H9 (cell line): ENCODE measurements at regions not wholly inside any gene's neighbourhood (a gene's known extent, or its start where the extent isn't known, plus 50 kb on each side); places are given as distances from the start of the nearest gene placed in this dataset.

Experiments
- DNase-seq: peaks from one replicate; pipeline ENCODE4 v3.0.0-alpha.2; 2017
- H2AFZ ChIP-seq: one replicate; pipeline ENCODE4 v1.6.1; 2013; ENCODE audit warnings: mild to moderate bottlenecking, low read length, control low read depth, moderate library complexity
- H2AK5ac ChIP-seq: 2 replicates; pipeline ENCODE4 v1.6.1; 2013; ENCODE audit warnings: low read length, control low read depth, mixed read lengths; ENCODE audit not compliant: insufficient read length
- H2BK120ac ChIP-seq: one replicate; pipeline ENCODE4 v1.6.1; 2013; ENCODE audit warnings: low read depth, mild to moderate bottlenecking, low read length, control low read depth, inconsistent platforms; ENCODE audit not compliant: poor library complexity, severe bottlenecking
- H2BK12ac ChIP-seq: 2 replicates; pipeline ENCODE4 v1.6.1; 2013; ENCODE audit warnings: low read length, control low read depth, mixed read lengths, low read depth; ENCODE audit not compliant: insufficient read length
- H2BK15ac ChIP-seq: 2 replicates; pipeline ENCODE4 v1.6.1; 2013; ENCODE audit warnings: low read depth, low read length, control low read depth
- H2BK20ac ChIP-seq: one replicate; pipeline ENCODE4 v1.6.1; 2013; ENCODE audit warnings: low read depth, mild to moderate bottlenecking, low read length, control low read depth, inconsistent platforms; ENCODE audit not compliant: poor library complexity, severe bottlenecking
- H2BK5ac ChIP-seq: 2 replicates; pipeline ENCODE4 v1.6.1; 2013; ENCODE audit warnings: low read length, control low read depth, mixed read lengths; ENCODE audit not compliant: insufficient read length
- H3K14ac ChIP-seq: 2 replicates; pipeline ENCODE4 v1.6.1; 2013; ENCODE audit warnings: low read length, control low read depth; ENCODE audit not compliant: insufficient read depth
- H3K18ac ChIP-seq: 2 replicates; pipeline ENCODE4 v1.6.1; 2013; ENCODE audit warnings: low read depth, mild to moderate bottlenecking, mixed read lengths, low read length, control low read depth; ENCODE audit not compliant: insufficient read length
- H3K23ac ChIP-seq: 2 replicates; pipeline ENCODE4 v1.6.1; 2013; ENCODE audit warnings: low read length, control low read depth, mixed read lengths, low read depth; ENCODE audit not compliant: insufficient read length
- H3K23me2 ChIP-seq: 2 replicates; pipeline ENCODE4 v1.6.1; 2013; ENCODE audit warnings: low read depth, mild to moderate bottlenecking, mixed read lengths, low read length, control low read depth; ENCODE audit not compliant: insufficient read length, poor library complexity, severe bottlenecking
- H3K27ac ChIP-seq: 2 replicates; pipeline ENCODE4 v1.5.1; 2013; ENCODE audit warnings: low read length, control low read depth, mixed read lengths, low read depth; ENCODE audit not compliant: insufficient read length
- H3K27me3 ChIP-seq: 2 replicates; pipeline ENCODE4 v1.6.1; 2013; ENCODE audit warnings: low read length, control low read depth, inconsistent platforms; ENCODE audit not compliant: insufficient read depth
- H3K4ac ChIP-seq: 2 replicates; pipeline ENCODE4 v1.6.1; 2013; ENCODE audit warnings: low read depth, mild to moderate bottlenecking, control low read depth, inconsistent platforms, low read length, moderate library complexity
- H3K4me1 ChIP-seq: 2 replicates; pipeline ENCODE4 v1.6.1; 2013; ENCODE audit warnings: low read length, control low read depth, inconsistent platforms; ENCODE audit not compliant: insufficient read depth
- H3K4me2 ChIP-seq: 2 replicates; pipeline ENCODE4 v1.6.1; 2013; ENCODE audit warnings: low read length, control low read depth, mixed read lengths; ENCODE audit not compliant: insufficient read length, insufficient read depth
- H3K56ac ChIP-seq: 2 replicates; pipeline ENCODE4 v1.6.1; 2013; ENCODE audit warnings: low read depth, mild to moderate bottlenecking, mixed read lengths, low read length, control low read depth; ENCODE audit not compliant: insufficient read length
- H3K79me1 ChIP-seq: 2 replicates; pipeline ENCODE4 v1.6.1; 2013; ENCODE audit warnings: low read depth, mild to moderate bottlenecking, moderate library complexity, low read length, control low read depth, inconsistent platforms; ENCODE audit not compliant: insufficient read depth, poor library complexity, severe bottlenecking
- H3K79me2 ChIP-seq: 2 replicates; pipeline ENCODE4 v1.6.1; 2013; ENCODE audit warnings: low read length, control low read depth, inconsistent platforms; ENCODE audit not compliant: insufficient read depth
- H3K9ac ChIP-seq: 2 replicates; pipeline ENCODE4 v1.6.1; 2013; ENCODE audit warnings: low read length, control low read depth, mixed read lengths; ENCODE audit not compliant: insufficient read length; ENCODE audit errors: extremely low read depth
- H3K9me3 ChIP-seq: one replicate; pipeline ENCODE4 v1.6.1; 2013; ENCODE audit warnings: low read depth, low read length, inconsistent platforms; ENCODE audit not compliant: control insufficient read depth
- H3T11ph ChIP-seq: one replicate; pipeline ENCODE4 v1.6.1; 2013; ENCODE audit warnings: mild to moderate bottlenecking, low read length, control low read depth, inconsistent platforms
- H4K20me1 ChIP-seq: one replicate; pipeline ENCODE4 v1.6.1; 2013; ENCODE audit not compliant: control insufficient read depth, insufficient read length, insufficient read depth
- H4K5ac ChIP-seq: 2 replicates; pipeline ENCODE4 v1.6.1; 2013; ENCODE audit warnings: low read depth, mild to moderate bottlenecking, mixed read lengths, low read length, control low read depth; ENCODE audit not compliant: insufficient read length
- H4K8ac ChIP-seq: replicated peaks from 2 replicates; pipeline ENCODE4 v1.6.1; 2013; ENCODE audit warnings: low read length, control low read depth, mixed read lengths, low read depth; ENCODE audit not compliant: insufficient read length
- H4K91ac ChIP-seq: 2 replicates; pipeline ENCODE4 v1.6.1; 2013; ENCODE audit warnings: low read depth, mild to moderate bottlenecking, moderate library complexity, mixed read lengths, low read length, control low read depth; ENCODE audit not compliant: insufficient read length
- H3K27ac Mint-ChIP-seq, 3 experiments: 2 replicates in 2 of 3; 3 replicates in 1 of 3; pipeline ENCODE4 v1.8.0; 2020 to 2021; ENCODE audit warnings: mixed read lengths in 3 of 3, mild to moderate bottlenecking in 1 of 3, moderate library complexity in 1 of 3
- H3K27me3 Mint-ChIP-seq: 2 replicates; pipeline ENCODE4 v1.8.0; 2021; ENCODE audit warnings: low read depth, mild to moderate bottlenecking, moderate library complexity, mixed read lengths
- H3K36me3 Mint-ChIP-seq, 3 experiments: 2 replicates in 2 of 3; 3 replicates in 1 of 3; pipeline ENCODE4 v1.8.0; 2020 to 2021; ENCODE audit warnings: low read depth in 3 of 3, mixed read lengths in 3 of 3; ENCODE audit not compliant: insufficient read depth in 1 of 3
- H3K4me1 Mint-ChIP-seq, 2 experiments: 2 replicates each; pipeline ENCODE4 v1.8.0; 2020; ENCODE audit warnings: mixed read lengths in 2 of 2
- H3K4me3 Mint-ChIP-seq, 2 experiments: 2 replicates in 1 of 2; 3 replicates in 1 of 2; pipeline ENCODE4 v1.8.0; 2020 to 2021; ENCODE audit warnings: mild to moderate bottlenecking in 2 of 2, mixed read lengths in 2 of 2, moderate library complexity in 1 of 2
- H3K9me3 Mint-ChIP-seq, 2 experiments: 2 replicates in 1 of 2; 3 replicates in 1 of 2; pipeline ENCODE4 v1.8.0; 2020; ENCODE audit warnings: mild to moderate bottlenecking in 2 of 2, mixed read lengths in 2 of 2, moderate library complexity in 1 of 2
- WGBS: extraction: QIAGEN DNeasy Blood & Tissue Kit; methylation state at CpG from one replicate; pipeline ENCODE4 v1.1.7; 2013; ENCODE audit warnings: missing lambda C conversion rate, low lambda C conversion rate, mixed read lengths; ENCODE audit not compliant: insufficient read length; ENCODE audit errors: extremely low coverage; 5-methylcytosine and 5-hydroxymethylcytosine counted together
- TF ChIP-seq, protein P1 (sequence below): fragments of 200-600 bp; sonication (generic); conservative IDR thresholded peaks from 3 replicates; pipeline ENCODE4 v1.8.0; 2021; ENCODE audit warnings: antibody characterized with exemption, mild to moderate bottlenecking

DNA sequence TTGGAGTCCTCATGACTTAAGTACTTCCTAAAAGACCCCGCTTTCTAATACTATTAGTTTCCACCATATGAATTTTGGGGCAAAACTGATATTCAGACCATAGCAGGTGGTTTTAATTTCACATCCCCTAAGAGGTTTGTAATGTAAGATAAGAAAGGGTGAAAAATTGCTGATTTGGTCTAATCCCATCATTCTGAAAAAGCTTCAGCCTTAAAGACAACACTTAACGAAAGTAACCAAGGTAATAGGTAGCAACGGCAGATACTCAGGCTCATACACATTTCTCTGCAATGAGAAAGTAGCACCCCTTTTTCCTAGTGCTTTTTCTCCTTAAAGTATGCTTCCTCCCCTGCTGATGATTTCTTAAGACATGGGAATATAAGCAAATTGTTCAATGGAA is 376.9 kb upstream of the LYPLAL1 start:
- Histone ChIP-seq H2BK12ac (no peak overlapping the region), H2BK15ac (no peak overlapping the region), H3K23ac (no peak overlapping the region), H3K4me2 (no peak overlapping the region), H3K4ac (no peak overlapping the region), H4K8ac (no peak overlapping the region), H2AFZ (no peak overlapping the region), H4K5ac (no peak overlapping the region), H4K20me1 (no peaks in the 10 kb centered on the region), H2BK120ac (no peak overlapping the region), H3T11ph (no peak overlapping the region), H3K56ac (no peak overlapping the region), H3K4me1 (no peaks in the 10 kb centered on the region), H2BK20ac (no peak overlapping the region), H3K27ac (no peak overlapping the region), H3K9me3 (no peaks in the 10 kb centered on the region), H3K14ac (no peak overlapping the region), H3K27me3 (no peaks in the 10 kb centered on the region), H4K91ac (no peak overlapping the region), H3K9ac (no peak overlapping the region), H3K18ac (no peak overlapping the region), H3K79me2 (no peaks in the 10 kb centered on the region), H2AK5ac (no peak overlapping the region), H2BK5ac (no peak overlapping the region), H3K23me2 (no peaks in the 10 kb centered on the region), H3K79me1 (no peaks in the 10 kb centered on the region)
- Mint-ChIP-seq H3K27me3 (no peaks in the 10 kb centered on the region), H3K9me3 (no peaks in the 10 kb centered on the region), H3K4me3 (no peak overlapping the region), H3K36me3 (no peaks in the 10 kb centered on the region), H3K27ac (no peak overlapping the region), H3K4me1 (no peaks in the 10 kb centered on the region)
- TF ChIP-seq, protein P1, sequence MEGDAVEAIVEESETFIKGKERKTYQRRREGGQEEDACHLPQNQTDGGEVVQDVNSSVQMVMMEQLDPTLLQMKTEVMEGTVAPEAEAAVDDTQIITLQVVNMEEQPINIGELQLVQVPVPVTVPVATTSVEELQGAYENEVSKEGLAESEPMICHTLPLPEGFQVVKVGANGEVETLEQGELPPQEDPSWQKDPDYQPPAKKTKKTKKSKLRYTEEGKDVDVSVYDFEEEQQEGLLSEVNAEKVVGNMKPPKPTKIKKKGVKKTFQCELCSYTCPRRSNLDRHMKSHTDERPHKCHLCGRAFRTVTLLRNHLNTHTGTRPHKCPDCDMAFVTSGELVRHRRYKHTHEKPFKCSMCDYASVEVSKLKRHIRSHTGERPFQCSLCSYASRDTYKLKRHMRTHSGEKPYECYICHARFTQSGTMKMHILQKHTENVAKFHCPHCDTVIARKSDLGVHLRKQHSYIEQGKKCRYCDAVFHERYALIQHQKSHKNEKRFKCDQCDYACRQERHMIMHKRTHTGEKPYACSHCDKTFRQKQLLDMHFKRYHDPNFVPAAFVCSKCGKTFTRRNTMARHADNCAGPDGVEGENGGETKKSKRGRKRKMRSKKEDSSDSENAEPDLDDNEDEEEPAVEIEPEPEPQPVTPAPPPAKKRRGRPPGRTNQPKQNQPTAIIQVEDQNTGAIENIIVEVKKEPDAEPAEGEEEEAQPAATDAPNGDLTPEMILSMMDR: no peak
- no CpG with 5 or more reads among the region's 3 CpGs for WGBS
- DNase-seq: no peak
